Colonic mucosa (tissue), 4 donors: ENCODE measurements at regions not wholly inside any gene's neighbourhood (a gene's known extent, or its start where the extent isn't known, plus 50 kb on each side); places are given as distances from the start of the nearest gene placed in this dataset.

Source experiments
- DNase-seq: peaks from one replicate; pipeline ENCODE4 v3.0.0-alpha.2; 2020
- H3K27ac ChIP-seq: fragments of 200-600 bp; one replicate; pipeline ENCODE4 v1.8.0; 2021
- H3K27me3 ChIP-seq: fragments of 200-600 bp; one replicate; pipeline ENCODE4 v1.8.0; 2021
- H3K36me3 ChIP-seq: fragments of 200-600 bp; one replicate; pipeline ENCODE4 v1.8.0; 2021
- H3K4me1 ChIP-seq: fragments of 200-600 bp; one replicate; pipeline ENCODE4 v1.8.0; 2021; ENCODE audit warnings: mild to moderate bottlenecking
- H3K4me3 ChIP-seq: fragments of 200-600 bp; one replicate; pipeline ENCODE4 v1.8.0; 2021
- H3K9ac ChIP-seq, 2 donors: one replicate each; pipeline ENCODE4 v1.7.0; 2013; ENCODE audit warnings: control low read depth in 2 of 2, low read depth in 2 of 2, low read length in 2 of 2
- H3K9me3 ChIP-seq: fragments of 200-600 bp; one replicate; pipeline ENCODE4 v1.8.0; 2021
- intact Hi-C: fragments of 100-400 bp; cut with DNase I; formaldehyde crosslinking; loops from one replicate; pipeline ENCODE4 v1.14.1; 2022
- TF ChIP-seq, protein P1 (sequence below): fragments of 200-600 bp; IDR thresholded peaks from one replicate; pipeline ENCODE4 v1.8.0; 2022; ENCODE audit warnings: antibody characterized with exemption, mild to moderate bottlenecking
- donor health status: healthy.
- donor health status: DM: no; HTN: no; CAD: no.
- donor health status: DM: no; HTN: no; CAD: no.

DNA sequence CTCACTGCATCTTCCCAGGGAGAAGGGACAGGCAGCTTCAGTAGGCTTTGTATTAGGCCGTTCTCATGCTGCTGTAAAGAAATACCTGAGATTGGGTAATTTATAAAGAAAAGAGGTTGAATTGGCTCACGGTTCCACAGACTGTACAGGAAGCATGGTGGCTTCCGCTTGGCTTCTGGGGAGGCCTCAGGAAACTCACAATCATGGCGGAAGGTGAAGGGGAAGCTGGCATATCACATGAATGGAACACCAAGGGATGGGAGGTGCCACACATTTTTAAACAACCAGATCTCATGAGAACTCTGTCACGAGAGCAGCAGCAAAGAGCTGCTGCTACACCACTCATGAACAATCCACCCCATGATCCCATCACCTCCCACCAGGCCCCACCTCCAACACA, 182.2 kb upstream of the SFSWAP start:
- intact Hi-C loops: no loop called here
- no peaks in the 10 kb centered on the region for H3K27me3 ChIP-seq
- no peak for DNase-seq
- H3K9ac ChIP-seq: no peak overlapping the region
- no peaks in the 10 kb centered on the region for H3K9me3 ChIP-seq
- H3K4me1 ChIP-seq: no peaks in the 10 kb centered on the region
- no peak overlapping the region for H3K4me3 ChIP-seq
- no peaks in the 10 kb centered on the region for H3K36me3 ChIP-seq
- H3K27ac ChIP-seq: no peak overlapping the region
- TF ChIP-seq, protein P1, sequence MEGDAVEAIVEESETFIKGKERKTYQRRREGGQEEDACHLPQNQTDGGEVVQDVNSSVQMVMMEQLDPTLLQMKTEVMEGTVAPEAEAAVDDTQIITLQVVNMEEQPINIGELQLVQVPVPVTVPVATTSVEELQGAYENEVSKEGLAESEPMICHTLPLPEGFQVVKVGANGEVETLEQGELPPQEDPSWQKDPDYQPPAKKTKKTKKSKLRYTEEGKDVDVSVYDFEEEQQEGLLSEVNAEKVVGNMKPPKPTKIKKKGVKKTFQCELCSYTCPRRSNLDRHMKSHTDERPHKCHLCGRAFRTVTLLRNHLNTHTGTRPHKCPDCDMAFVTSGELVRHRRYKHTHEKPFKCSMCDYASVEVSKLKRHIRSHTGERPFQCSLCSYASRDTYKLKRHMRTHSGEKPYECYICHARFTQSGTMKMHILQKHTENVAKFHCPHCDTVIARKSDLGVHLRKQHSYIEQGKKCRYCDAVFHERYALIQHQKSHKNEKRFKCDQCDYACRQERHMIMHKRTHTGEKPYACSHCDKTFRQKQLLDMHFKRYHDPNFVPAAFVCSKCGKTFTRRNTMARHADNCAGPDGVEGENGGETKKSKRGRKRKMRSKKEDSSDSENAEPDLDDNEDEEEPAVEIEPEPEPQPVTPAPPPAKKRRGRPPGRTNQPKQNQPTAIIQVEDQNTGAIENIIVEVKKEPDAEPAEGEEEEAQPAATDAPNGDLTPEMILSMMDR: no peak

DNA sequence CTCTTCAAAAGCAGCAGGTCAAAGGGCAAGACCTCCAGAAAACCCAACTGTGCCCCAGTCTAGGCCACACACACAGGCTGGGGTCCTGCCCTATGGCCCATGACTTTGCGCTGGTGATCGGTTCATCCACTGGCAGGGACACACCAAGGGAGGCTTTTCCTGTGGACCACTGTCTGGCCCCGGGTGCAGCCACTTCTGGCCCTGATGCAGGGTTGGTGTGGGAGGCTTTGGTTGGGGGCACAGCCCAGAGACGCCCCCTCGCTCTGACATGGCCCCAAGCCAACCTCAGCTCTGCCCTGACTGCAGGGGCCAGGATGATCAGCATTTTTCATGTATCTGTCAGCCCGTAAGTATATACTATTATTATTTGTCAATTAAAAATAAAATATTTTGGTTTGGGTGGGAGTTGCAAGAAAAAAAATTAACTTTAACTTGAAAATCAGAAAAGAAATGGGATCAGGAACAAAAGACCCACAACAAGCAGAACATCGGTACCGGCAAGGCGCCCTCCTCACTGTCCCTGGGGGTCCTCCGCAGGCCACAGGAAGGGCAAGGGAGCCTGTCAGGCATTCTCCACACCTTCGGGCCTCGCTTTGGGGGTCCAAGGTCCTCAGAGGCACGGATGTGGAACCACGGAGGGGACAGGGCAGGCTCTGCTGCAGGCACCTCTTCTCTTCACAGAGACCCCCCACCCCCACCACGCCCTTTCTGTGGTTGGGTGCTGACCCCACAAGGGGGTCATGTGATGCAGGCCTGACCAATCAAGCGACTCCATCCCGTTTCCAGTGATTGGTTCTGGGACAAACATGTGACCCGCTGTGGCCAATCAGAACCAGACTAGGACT, 181.5 kb upstream of the SFSWAP start:
- H3K4me3 ChIP-seq: no peak overlapping the region
- intact Hi-C loops: no loop called here
- no peaks in the 10 kb centered on the region for H3K9me3 ChIP-seq
- H3K36me3 ChIP-seq: no peaks in the 10 kb centered on the region
- H3K27me3 ChIP-seq: no peaks in the 10 kb centered on the region
- no peak overlapping the region for H3K27ac ChIP-seq
- TF ChIP-seq, protein P1: no peak
- no peak for DNase-seq
- no peaks in the 10 kb centered on the region for H3K4me1 ChIP-seq
- H3K9ac ChIP-seq: no peak overlapping the region

DNA sequence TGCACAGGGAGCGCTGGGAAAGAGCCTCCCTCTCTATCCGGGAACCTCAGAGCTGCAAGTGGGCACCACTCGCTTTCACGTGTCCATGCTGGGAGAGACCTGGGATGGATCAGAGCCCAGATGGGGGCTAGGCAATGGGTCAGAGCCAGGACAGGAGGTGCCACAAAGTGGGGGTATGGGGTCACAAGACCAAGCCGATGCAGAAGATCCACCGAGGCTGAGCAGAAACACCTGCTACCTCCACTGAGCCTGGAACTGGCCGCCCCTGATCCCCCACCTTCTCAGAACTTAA, 180.9 kb upstream of the SFSWAP start:
- TF ChIP-seq, protein P1: no peak
- H3K4me1 ChIP-seq: no peaks in the 10 kb centered on the region

DNA sequence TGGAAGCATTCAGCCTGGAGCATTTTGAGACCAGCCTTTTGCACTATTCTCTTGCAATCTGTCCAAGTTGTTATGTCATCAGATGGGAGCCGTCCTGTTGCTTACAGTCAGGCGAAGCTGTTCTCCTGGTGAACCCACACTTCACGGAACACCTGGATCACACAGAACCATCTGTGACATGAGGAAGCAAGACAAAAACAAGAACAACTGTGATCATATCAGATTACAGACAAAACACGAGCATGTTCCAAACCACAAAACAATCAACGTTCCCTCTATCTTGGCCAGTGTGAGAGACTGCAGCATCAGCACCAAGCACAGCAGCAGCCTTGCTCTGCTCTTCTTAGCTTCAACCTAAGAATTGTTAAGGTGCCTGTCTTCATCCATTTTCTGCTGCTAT, 180.5 kb upstream of the SFSWAP start:
- no peaks in the 10 kb centered on the region for H3K4me1 ChIP-seq
- H3K9me3 ChIP-seq: no peaks in the 10 kb centered on the region
- no peak for DNase-seq
- no peak overlapping the region for H3K9ac ChIP-seq
- TF ChIP-seq, protein P1: no peak
- intact Hi-C loops: no loop called here
- no peak overlapping the region for H3K4me3 ChIP-seq
- H3K27ac ChIP-seq: no peak overlapping the region
- H3K36me3 ChIP-seq: no peaks in the 10 kb centered on the region
- no peaks in the 10 kb centered on the region for H3K27me3 ChIP-seq

More for the DNA sequence above, 180.9 kb upstream of the SFSWAP start:
- no peak overlapping the region for H3K27ac ChIP-seq
- H3K27me3 ChIP-seq: no peaks in the 10 kb centered on the region
- H3K9ac ChIP-seq: no peak overlapping the region
- no peaks in the 10 kb centered on the region for H3K9me3 ChIP-seq
- intact Hi-C loops: no loop called here
- H3K36me3 ChIP-seq: no peaks in the 10 kb centered on the region
- no peak overlapping the region for H3K4me3 ChIP-seq
- no peak for DNase-seq

DNA sequence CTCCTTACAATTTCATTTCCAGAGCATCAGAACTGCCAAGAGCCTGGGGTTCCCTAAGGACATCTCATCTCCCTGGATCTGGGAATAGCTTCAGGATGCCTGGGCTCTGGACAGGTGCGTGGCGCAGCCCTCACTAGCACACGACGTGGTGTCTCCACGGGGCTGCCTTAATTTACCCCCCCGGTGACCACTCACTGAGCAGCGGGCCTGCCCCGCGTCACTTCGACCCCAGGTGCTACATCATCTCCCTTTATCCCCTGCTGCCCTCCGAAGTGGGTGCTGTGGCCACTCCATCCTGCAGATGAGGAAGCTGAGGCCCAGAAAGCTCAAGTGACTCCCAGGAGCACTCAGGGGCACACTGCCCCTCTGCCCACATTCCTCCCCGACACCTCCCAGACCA, 177.8 kb upstream of the SFSWAP start:
- no peaks in the 10 kb centered on the region for H3K27me3 ChIP-seq
- TF ChIP-seq, protein P1: no peak

More for the DNA sequence above, 177.8 kb upstream of the SFSWAP start:
- Histone ChIP-seq H3K9me3 (no peaks in the 10 kb centered on the region), H3K4me3 (no peak overlapping the region), H3K36me3 (no peaks in the 10 kb centered on the region), H3K27ac (no peak overlapping the region), H3K4me1 (no peaks in the 10 kb centered on the region), H3K9ac (no peak overlapping the region)
- no peak for DNase-seq
- intact Hi-C loops: no loop called here
